Skeletal muscle satellite cell (primary cell): ENCODE measurements at regions not wholly inside any gene's neighbourhood (a gene's known extent, or its start where the extent isn't known, plus 50 kb on each side); places are given as distances from the start of the nearest gene placed in this dataset.
A peak's percentile ranks its signal among the peaks of the same experiment; 100 is the strongest.
"Not testable (repeated sequence)": the region's sequence is repeated elsewhere in the genome, so short reads cannot be mapped to it uniquely, and the experiment has no call there.

Source experiments
- H3K27me3 ChIP-seq: 2 replicates; pipeline ENCODE4 v1.7.0; 2013; ENCODE audit warnings: low read length; ENCODE audit not compliant: control insufficient read depth, insufficient read depth
- H3K36me3 ChIP-seq: 2 replicates; pipeline ENCODE4 v1.7.0; 2013; ENCODE audit warnings: mild to moderate bottlenecking, control low read depth, low read length; ENCODE audit not compliant: insufficient read depth
- H3K4me1 ChIP-seq: 2 replicates; pipeline ENCODE4 v1.7.0; 2013; ENCODE audit warnings: low read length; ENCODE audit not compliant: control insufficient read depth, insufficient read depth
- H3K4me2 ChIP-seq: 2 replicates; pipeline ENCODE4 v1.7.0; 2013; ENCODE audit warnings: mild to moderate bottlenecking, low read length
- H3K4me3 ChIP-seq: 2 replicates; pipeline ENCODE4 v1.7.0; 2013; ENCODE audit warnings: low read length
- H3K9ac ChIP-seq: 2 replicates; pipeline ENCODE4 v1.7.0; 2013; ENCODE audit warnings: mild to moderate bottlenecking, low read depth, low read length, moderate library complexity
- H3K9me3 ChIP-seq: replicated peaks from 2 replicates; pipeline ENCODE4 v1.7.0; 2013; ENCODE audit warnings: mild to moderate bottlenecking, control low read depth, low read length

DNA sequence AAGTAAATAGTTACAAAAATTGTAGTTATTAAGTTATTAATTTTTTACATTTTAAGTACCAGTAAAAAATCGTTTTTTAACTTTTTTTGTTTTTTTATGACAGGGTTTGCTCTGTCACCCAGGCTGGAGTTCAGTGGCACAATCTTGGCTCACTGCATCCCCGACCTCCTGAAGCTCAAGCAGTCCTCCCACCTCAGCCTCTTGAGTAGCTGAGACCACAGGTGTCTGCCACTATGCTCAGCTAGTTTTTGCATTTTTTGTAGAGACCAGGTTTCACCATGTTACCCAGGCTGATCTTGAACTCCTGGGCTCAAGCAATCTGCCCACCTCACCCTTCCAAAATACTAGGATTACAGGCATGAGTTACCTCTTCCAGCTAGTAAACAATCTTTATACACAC, 477.9 kb upstream of the MIR17HG start:
- Histone ChIP-seq H3K27me3 (no peaks in the 10 kb centered on the region), H3K9ac (no peak overlapping the region), H3K4me1 (no peaks in the 10 kb centered on the region), H3K4me2 (no peak overlapping the region), H3K36me3 (no peaks in the 10 kb centered on the region), H3K4me3 (no peak overlapping the region), H3K9me3 (no peaks in the 10 kb centered on the region)

DNA sequence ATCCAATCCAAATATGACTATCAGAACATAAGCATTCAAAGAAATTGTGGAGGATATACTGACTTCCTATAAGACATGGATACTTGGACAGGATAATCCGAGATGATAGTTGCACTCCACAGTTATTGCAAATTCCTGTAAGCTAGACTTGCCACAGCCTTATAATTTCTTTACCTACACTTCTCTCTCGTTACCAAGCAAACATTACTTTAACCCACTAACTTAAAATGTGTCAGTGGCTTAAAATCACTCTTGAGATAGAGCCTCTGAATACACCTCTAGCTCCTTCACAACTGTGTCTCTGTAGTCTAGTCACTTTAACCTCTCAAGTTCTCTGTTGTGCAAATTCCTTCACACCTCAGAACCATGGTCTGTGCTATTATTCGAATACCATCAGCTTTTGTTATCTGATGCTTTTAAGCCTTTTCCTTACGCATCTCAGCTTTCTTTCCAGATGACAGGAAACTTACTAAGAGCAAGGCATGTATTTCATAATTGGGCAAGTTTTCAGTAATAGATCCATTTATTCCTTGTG, 474.9 kb upstream of the MIR17HG start:
- H3K9ac ChIP-seq, result no peak overlapping the region
- no peaks in the 10 kb centered on the region for H3K9me3 ChIP-seq
- H3K4me3 ChIP-seq, result no peak overlapping the region

DNA sequence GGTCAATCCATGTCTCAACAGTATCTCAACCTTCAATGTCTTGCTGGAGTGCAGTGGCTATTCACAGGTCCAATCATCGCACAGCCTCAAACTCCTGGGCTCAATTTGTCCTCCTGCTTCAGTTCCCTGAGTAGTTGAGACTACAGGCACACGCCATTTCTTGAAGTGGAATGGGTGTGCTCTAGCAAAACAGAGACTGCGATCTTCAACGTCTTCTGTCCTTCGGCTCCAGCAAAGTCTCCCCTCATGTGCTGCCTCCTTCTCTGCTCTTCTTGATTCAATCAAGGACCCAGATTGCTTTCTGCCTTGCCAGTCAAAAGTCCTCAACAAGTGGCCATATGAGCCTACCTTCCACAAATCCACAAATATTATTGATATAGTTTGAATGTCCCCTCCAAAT, 466.7 kb upstream of the MIR17HG start:
- no peaks in the 10 kb centered on the region for H3K36me3 ChIP-seq
- no peaks in the 10 kb centered on the region for H3K27me3 ChIP-seq
- no peak overlapping the region for H3K4me2 ChIP-seq
- no peaks in the 10 kb centered on the region for H3K4me1 ChIP-seq
- H3K9me3 ChIP-seq, result no peaks in the 10 kb centered on the region
- no peak overlapping the region for H3K4me3 ChIP-seq
- no peak overlapping the region for H3K9ac ChIP-seq

More for the DNA sequence above, 474.9 kb upstream of the MIR17HG start:
- no peaks in the 10 kb centered on the region for H3K27me3 ChIP-seq
- no peak overlapping the region for H3K4me2 ChIP-seq
- no peaks in the 10 kb centered on the region for H3K36me3 ChIP-seq
- H3K4me1 ChIP-seq, result no peaks in the 10 kb centered on the region

DNA sequence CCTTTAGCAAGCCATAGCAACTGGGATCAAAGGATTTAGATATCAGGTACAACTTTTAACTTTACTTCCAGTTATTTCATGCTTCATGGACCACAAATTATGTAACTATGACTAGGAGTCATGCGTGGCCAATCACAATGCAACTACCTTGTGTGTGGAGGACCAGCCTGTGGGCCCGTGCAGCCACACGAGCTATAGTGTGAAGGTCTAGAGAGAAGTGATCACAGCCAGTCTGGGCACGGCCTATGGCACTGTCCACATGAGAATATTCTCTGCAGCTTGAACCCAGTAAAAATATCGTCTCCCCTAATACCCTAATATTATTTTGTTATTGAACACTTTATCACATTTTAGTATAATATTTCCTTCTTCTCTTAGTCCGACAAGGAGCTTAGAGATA, 464.9 kb upstream of the MIR17HG start:
- Histone ChIP-seq H3K4me1 (no peaks in the 10 kb centered on the region), H3K9me3 (no peaks in the 10 kb centered on the region), H3K36me3 (no peaks in the 10 kb centered on the region), H3K4me3 (no peak overlapping the region), H3K4me2 (no peak overlapping the region), H3K9ac (no peak overlapping the region), H3K27me3 (no peaks in the 10 kb centered on the region)

DNA sequence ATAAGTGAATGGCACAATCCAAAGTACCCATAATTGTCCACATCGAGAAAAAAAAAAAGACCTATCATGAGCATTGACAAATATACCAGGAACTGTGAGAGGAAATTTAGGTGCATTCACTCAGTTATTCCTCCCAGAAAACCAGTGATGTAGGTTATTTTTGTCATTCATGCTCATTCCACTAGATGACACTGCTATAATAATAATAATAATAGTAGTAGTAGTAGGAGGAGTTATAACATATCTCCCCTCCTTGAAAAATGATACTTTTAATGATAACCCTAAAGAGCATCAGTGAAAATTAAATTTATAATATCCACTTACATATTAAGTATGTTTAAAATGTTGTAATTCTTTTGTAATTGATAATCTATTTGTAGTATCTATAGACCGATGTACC, 463.9 kb upstream of the MIR17HG start:
- Histone ChIP-seq H3K4me3 (no peak overlapping the region), H3K4me1 (no peaks in the 10 kb centered on the region), H3K9me3 (no peaks in the 10 kb centered on the region), H3K36me3 (no peaks in the 10 kb centered on the region), H3K27me3 (no peaks in the 10 kb centered on the region), H3K4me2 (no peak overlapping the region), H3K9ac (no peak overlapping the region)

DNA sequence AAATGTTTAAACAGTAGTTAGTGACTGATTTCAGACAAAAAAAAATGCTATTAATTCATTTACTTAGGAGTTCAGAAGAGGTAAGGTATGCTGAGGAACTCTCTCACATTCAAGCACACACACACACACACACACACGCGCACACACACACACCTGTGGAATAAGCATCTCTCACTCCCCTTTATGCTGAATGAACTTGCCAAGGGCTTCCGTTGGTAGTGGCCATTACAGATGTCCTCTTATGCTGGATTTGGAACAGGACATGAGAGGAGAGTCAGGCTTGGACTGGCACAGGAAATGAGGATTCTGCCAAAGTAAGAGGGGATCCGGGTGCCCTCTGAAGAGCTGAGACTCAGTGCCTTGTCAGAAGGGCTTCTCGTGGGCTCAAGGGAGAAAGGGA, 463.4 kb upstream of the MIR17HG start:
- H3K9me3 ChIP-seq, result no peaks in the 10 kb centered on the region
- H3K9ac ChIP-seq, result no peak overlapping the region
- no peaks in the 10 kb centered on the region for H3K4me1 ChIP-seq

DNA sequence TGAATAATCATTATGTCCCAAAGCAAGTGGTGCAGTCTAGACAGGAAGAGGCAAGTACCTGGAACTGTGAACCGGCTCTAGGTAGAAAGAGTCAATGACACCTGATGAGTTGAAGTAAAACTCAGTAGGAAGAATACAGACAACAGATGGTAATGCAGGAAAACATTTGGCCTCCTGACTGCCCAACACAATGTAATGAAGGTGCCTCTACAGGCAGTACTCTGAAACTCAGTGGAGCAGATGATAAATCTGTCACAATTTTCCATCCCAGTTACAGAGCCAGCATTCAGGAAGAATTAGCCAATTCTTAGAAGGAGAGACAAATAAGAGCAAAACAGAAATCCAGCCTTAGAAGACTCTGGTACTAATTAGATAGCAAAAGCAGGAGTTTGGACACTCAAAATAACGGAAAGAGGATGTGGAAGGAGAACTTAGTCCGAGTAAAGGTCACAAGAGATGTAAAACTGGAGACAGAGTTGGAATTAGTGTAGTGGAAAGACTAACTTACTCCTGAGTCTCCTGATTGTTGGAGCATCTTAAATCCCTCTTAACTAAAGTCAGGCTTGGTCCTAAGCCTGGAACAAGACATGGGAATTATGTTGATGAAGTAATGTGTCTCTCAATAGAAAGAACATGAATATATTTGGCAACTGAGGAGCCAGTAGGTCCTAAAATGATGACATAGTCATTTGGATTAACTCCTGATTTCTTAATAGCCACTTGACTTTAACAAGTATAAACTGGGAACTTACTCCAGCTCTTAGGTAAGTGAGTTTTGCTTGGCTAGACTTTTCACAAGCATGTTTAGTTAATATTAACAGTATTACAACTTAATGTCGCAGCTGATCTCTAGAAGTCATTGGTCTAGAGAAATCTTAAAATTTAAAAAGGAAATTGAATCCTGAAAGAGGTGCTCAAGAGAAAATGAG, 457.3 kb upstream of the MIR17HG start:
- no peaks in the 10 kb centered on the region for H3K4me1 ChIP-seq
- no peak overlapping the region for H3K4me3 ChIP-seq
- H3K9me3 ChIP-seq, result no peaks in the 10 kb centered on the region
- no peak overlapping the region for H3K9ac ChIP-seq
- no peaks in the 10 kb centered on the region for H3K36me3 ChIP-seq
- no peak overlapping the region for H3K4me2 ChIP-seq
- H3K27me3 ChIP-seq, result no peaks in the 10 kb centered on the region

More for the DNA sequence above, 463.4 kb upstream of the MIR17HG start:
- Histone ChIP-seq H3K27me3 (no peaks in the 10 kb centered on the region), H3K4me2 (peak overlapping the region; percentile 23), H3K36me3 (no peaks in the 10 kb centered on the region), H3K4me3 (no peak overlapping the region)

DNA sequence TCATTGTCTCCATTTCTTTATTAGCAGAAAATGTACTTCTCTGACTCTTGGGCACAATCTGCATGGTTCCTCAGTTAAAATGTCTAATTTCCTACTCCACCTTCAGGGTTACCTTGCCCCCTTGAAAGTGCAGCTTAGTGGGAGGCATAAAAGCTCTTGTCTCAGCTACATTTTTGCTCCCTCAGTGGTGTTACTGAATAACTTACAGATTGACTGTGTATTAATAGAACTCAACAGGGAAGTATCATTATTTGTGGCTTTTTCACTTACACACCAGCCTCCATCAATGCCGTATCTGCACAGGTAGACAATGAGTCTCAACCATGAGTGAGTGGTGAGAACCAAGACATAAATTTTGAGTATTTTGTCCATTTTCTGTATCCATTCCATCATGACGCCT, 456.2 kb upstream of the MIR17HG start:
- no peak overlapping the region for H3K4me3 ChIP-seq
- no peaks in the 10 kb centered on the region for H3K9me3 ChIP-seq
- no peaks in the 10 kb centered on the region for H3K27me3 ChIP-seq
- H3K9ac ChIP-seq, result no peak overlapping the region
- H3K4me1 ChIP-seq, result no peaks in the 10 kb centered on the region
- H3K4me2 ChIP-seq, result no peak overlapping the region
- no peaks in the 10 kb centered on the region for H3K36me3 ChIP-seq

DNA sequence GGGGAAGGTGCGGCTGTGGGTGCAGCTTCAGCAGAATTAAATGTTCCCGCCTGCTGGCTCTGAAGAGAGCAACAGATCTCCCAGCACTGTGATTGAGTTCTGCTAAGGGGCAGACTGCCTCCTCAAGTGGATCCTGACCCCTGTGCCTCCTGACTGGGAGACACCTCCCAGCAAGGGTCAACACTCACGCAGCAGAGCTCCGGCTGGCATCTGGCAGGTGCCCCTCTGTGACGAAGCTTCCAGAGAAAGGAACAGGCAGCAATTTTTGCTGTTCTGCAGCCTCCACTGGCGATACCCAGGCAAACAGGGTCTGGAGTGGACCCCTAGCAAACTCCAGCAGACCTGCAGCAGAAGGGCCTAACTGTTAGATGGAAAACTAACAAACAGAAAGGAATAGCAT, 454.3 kb upstream of the MIR17HG start:
- H3K36me3 ChIP-seq, H3K9ac ChIP-seq, H3K9me3 ChIP-seq, H3K4me1 ChIP-seq, H3K4me2 ChIP-seq, H3K4me3 ChIP-seq, H3K27me3 ChIP-seq: not testable (repeated sequence)

DNA sequence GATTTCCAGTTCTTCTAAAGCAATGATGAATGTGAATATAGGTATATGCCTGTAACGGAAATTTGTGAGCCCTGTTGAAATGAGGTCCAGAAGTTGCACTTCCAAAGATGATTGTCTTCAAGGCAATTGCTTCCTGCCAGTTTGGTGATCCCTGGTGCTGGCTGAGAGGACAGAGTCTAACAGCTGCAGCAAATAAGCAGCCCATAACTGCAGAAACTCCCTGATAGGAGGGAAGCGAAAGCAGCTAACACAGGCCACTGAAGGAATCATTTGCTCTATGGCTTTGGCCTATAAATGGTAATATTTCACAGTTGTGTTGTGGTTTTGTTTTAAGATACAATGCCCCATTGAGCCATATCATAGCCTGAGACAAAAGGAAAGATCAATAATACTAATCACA, 451.5 kb upstream of the MIR17HG start:
- no peaks in the 10 kb centered on the region for H3K9me3 ChIP-seq
- H3K4me3 ChIP-seq, result no peak overlapping the region
- H3K4me2 ChIP-seq, result no peak overlapping the region
- no peaks in the 10 kb centered on the region for H3K27me3 ChIP-seq
- H3K9ac ChIP-seq, result no peak overlapping the region
- H3K4me1 ChIP-seq, result no peaks in the 10 kb centered on the region
- H3K36me3 ChIP-seq, result no peaks in the 10 kb centered on the region

DNA sequence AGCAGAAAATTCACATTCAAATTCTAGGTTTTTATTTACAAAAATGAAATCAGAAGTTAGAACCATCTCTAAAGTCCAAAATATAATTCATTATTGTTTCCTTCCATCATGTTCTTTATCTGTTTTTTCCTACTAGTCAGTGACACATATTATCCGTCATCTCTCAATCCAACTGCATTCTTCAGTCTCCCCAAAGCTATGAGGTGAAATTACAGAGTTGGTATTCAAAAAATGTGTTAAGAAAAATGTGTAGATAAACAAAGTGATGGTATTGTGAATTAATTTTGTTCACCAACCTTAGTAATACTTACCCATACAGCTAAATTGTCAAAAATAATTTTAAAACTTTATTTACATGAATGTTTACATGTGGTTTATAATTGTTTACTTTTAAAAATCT, 448.7 kb upstream of the MIR17HG start:
- no peak overlapping the region for H3K9ac ChIP-seq
- no peaks in the 10 kb centered on the region for H3K36me3 ChIP-seq
- no peaks in the 10 kb centered on the region for H3K9me3 ChIP-seq
- no peak overlapping the region for H3K4me2 ChIP-seq
- no peaks in the 10 kb centered on the region for H3K4me1 ChIP-seq
- no peak overlapping the region for H3K4me3 ChIP-seq
- no peaks in the 10 kb centered on the region for H3K27me3 ChIP-seq

DNA sequence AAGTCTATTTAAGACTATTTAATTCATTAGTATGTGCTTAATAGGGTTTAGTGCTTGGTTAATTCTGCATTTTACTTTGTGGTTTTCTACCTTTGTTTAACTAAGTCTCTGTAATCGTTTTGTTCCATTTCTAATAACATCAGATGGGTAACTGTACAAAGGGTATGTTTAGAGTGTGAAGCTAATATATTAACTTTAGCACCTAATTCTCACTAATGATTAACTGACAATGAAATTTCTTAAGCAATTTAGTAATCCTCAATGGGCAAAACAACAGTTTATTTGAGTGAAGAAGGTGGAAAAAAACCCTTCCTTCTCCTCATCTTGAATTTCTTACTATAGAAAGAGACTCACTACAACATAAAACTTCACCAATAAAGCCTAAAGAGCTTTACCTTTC, 448.1 kb upstream of the MIR17HG start:
- no peak overlapping the region for H3K4me3 ChIP-seq
- no peaks in the 10 kb centered on the region for H3K27me3 ChIP-seq
- no peaks in the 10 kb centered on the region for H3K9me3 ChIP-seq
- no peaks in the 10 kb centered on the region for H3K4me1 ChIP-seq
- H3K36me3 ChIP-seq, result no peaks in the 10 kb centered on the region
- no peak overlapping the region for H3K4me2 ChIP-seq
- no peak overlapping the region for H3K9ac ChIP-seq
